ENCODE measurements at regions not wholly inside any gene's neighbourhood (a gene's known extent, or its start where the extent isn't known, plus 50 kb on each side); places are given as distances from the start of the nearest gene placed in this dataset.

DNA sequence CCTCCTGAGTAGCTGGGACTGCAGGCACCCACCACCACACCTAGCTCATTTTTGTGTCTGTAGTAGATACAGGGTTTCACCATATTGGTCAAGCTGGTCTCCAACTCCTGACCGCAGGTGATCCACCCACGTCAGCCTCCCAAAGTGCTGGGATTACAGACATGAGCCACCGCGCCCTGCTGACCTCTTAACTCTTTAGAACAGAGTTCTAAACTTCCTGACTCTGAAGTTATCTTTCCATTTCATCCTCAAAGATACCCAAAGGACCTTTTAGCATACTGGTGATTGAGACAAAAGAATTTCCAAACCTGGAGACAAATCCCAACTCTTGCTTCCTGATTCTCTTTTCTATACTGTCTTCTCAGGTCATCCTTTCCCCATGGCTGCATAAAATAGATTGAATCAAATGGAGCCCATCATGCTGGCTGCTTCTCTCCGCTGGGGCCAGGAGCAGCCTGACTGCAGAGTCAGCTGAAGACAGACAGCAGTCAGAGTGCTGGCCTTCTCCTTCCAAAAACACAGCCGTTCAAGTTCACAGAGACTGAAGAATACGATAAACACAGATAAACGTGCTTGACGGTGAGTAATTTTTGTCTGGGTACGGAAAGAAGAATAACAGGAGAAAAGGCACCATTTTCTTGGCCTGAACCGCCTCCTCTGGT, 76.5 kb upstream of the ATF7IP2 start:
- H3K36me3 ChIP-seq (ENCODE audit: control insufficient read depth, insufficient read depth, low read length) = no peaks in the 10 kb centered on the region
- no peak overlapping the region for H3K4me3 ChIP-seq (ENCODE audit: low read depth, low read length)
- no peak for DNase-seq (ENCODE audit: low read depth)
- H3K27me3 ChIP-seq (ENCODE audit: control insufficient read depth, insufficient read depth, low read length) = no peaks in the 10 kb centered on the region
- TF ChIP-seq, protein P1, sequence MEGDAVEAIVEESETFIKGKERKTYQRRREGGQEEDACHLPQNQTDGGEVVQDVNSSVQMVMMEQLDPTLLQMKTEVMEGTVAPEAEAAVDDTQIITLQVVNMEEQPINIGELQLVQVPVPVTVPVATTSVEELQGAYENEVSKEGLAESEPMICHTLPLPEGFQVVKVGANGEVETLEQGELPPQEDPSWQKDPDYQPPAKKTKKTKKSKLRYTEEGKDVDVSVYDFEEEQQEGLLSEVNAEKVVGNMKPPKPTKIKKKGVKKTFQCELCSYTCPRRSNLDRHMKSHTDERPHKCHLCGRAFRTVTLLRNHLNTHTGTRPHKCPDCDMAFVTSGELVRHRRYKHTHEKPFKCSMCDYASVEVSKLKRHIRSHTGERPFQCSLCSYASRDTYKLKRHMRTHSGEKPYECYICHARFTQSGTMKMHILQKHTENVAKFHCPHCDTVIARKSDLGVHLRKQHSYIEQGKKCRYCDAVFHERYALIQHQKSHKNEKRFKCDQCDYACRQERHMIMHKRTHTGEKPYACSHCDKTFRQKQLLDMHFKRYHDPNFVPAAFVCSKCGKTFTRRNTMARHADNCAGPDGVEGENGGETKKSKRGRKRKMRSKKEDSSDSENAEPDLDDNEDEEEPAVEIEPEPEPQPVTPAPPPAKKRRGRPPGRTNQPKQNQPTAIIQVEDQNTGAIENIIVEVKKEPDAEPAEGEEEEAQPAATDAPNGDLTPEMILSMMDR (IDR thresholded peaks at IDR 0.05; ENCODE audit: insufficient read depth, low read length, poor library complexity, severe bottlenecking) = no peak

DNA sequence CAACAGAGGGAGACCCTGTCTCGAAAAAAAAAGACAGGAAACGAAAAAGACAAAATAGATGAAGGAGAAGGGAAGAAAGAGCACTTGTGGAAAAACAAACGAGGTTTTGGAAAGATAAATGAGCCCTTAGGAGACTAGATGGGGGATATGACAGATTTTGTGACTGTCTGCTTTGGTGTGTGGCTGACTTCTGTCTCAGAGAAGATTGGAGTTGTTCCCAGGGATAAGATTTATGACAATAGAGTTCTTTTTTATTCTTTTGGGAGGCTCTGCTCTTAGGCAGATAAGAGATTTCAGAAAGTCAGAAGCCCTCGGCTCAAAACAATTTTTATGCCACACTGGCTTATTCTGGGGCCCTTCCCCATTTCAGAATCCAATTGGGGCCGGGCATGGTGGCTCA, 73.9 kb upstream of the ATF7IP2 start:
- TF ChIP-seq, protein P1 (IDR thresholded peaks at IDR 0.05; ENCODE audit: insufficient read depth, low read length, poor library complexity, severe bottlenecking) = no peak
- no peaks in the 10 kb centered on the region for H3K36me3 ChIP-seq (ENCODE audit: control insufficient read depth, insufficient read depth, low read length)
- no peak for DNase-seq (ENCODE audit: low read depth)
- H3K27me3 ChIP-seq (ENCODE audit: control insufficient read depth, insufficient read depth, low read length) = no peaks in the 10 kb centered on the region
- H3K4me3 ChIP-seq (ENCODE audit: low read depth, low read length) = no peak overlapping the region

GRCh38 chr16:10312784-10313724, 72.8 kb upstream of the ATF7IP2 start:
- no peaks in the 10 kb centered on the region for H3K36me3 ChIP-seq (ENCODE audit: control insufficient read depth, insufficient read depth, low read length)
- DNase-seq (ENCODE audit: low read depth) = no peak
- TF ChIP-seq, protein P1 (IDR thresholded peaks at IDR 0.05; ENCODE audit: insufficient read depth, low read length, poor library complexity, severe bottlenecking) = no peak

DNA sequence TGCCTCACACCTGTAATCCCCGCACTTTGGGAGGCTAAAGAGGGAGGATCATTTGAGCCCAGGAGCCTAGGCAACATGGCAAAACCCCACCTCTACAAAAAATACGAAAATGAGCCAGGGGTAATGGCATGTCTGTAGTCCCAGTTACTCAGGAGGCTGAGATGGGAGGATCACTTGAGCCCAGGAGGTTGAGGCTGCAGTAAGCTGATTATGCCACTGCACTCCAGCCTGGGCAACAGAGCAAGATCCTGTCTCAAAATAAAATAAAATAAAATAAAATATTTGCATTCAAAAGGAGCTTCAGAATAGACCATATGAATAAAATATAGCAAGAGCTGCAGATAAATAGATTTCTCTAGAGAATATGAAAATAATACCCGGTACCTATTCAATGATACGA, 71.5 kb upstream of the ATF7IP2 start:
- Histone ChIP-seq H3K27me3 (ENCODE audit: control insufficient read depth, insufficient read depth, low read length) (no peaks in the 10 kb centered on the region), H3K36me3 (ENCODE audit: control insufficient read depth, insufficient read depth, low read length) (no peaks in the 10 kb centered on the region), H3K4me3 (ENCODE audit: low read depth, low read length) (no peak overlapping the region)
- no peak for DNase-seq (ENCODE audit: low read depth)
- TF ChIP-seq, protein P1 (IDR thresholded peaks at IDR 0.05; ENCODE audit: insufficient read depth, low read length, poor library complexity, severe bottlenecking) = no peak

More at GRCh38 chr16:10312784-10313724, 72.8 kb upstream of the ATF7IP2 start:
- Histone ChIP-seq H3K27me3 (ENCODE audit: control insufficient read depth, insufficient read depth, low read length) (no peaks in the 10 kb centered on the region), H3K4me3 (ENCODE audit: low read depth, low read length) (no peak overlapping the region)

GRCh38 chr16:10314811-10315210, 71.0 kb upstream of the ATF7IP2 start:
- no peak for DNase-seq (ENCODE audit: low read depth)
- Histone ChIP-seq H3K27me3 (ENCODE audit: control insufficient read depth, insufficient read depth, low read length) (no peaks in the 10 kb centered on the region), H3K4me3 (ENCODE audit: low read depth, low read length) (no peak overlapping the region), H3K36me3 (ENCODE audit: control insufficient read depth, insufficient read depth, low read length) (no peaks in the 10 kb centered on the region)
- TF ChIP-seq, protein P1 (IDR thresholded peaks at IDR 0.05; ENCODE audit: insufficient read depth, low read length, poor library complexity, severe bottlenecking) = no peak
